HCT116 (cell line): ENCODE measurements at regions not wholly inside any gene's neighbourhood (a gene's known extent, or its start where the extent isn't known, plus 50 kb on each side); places are given as distances from the start of the nearest gene placed in this dataset.

Experiments
- ATAC-seq: fragments of 200-7000 bp; cut with Tn5 transposase; 2 replicates; pipeline ENCODE4 v1.9.1; 2020; ENCODE audit warnings: mild to moderate bottlenecking, moderate library complexity
- BruUV-seq: library from RNA; stranded (reverse); fragments of 400-500 nt; replicated peaks from 2 replicates; lab custom pipeline; 2021; lab: Mats Ljungman, UMichigan
- CTCF ChIA-PET: fragments of 300-600 bp; sonication (Branson Sonifier 250); formaldehyde crosslinking; loops from one replicate; lab custom pipeline; 2021; ENCODE audit warnings: antibody characterized with exemption; lab: Charles Lee
- POLR2A ChIA-PET: fragments of 300-600, 350-600 bp; sonication (Branson Sonifier 250); formaldehyde crosslinking; loops from one replicate; lab custom pipeline; 2021; ENCODE audit warnings: antibody characterized with exemption; lab: Charles Lee
- RAD21 ChIA-PET, 2 experiments: fragments of 300-600 bp; sonication (Branson Sonifier 250); formaldehyde crosslinking; loops; one replicate each; lab custom pipeline; 2023; ENCODE audit warnings: low total read pairs in 2 of 2; ENCODE audit not compliant: uncharacterized antibody in 2 of 2, unreplicated experiment in 2 of 2, low non-redundant PET in 1 of 2; lab: Charles Lee
- DNase-seq: peaks from one replicate; pipeline ENCODE4 v3.0.0-alpha.2; 2010; ENCODE audit warnings: low read depth, low spot score
- H2AFZ ChIP-seq: fragments of 200-600 bp; shearing (Covaris generic), sonication (generic); 2 replicates; pipeline ENCODE4 v1.6.1; 2017; ENCODE audit warnings: low read depth, mixed run types, mixed read lengths, antibody characterized with exemption, low read length; ENCODE audit not compliant: poor library complexity, severe bottlenecking
- H3K27ac ChIP-seq: 2 replicates; pipeline ENCODE4 v1.5.1; 2012; ENCODE audit warnings: low read depth, low read length
- H3K27me3 ChIP-seq: fragments of 200-600 bp; sonication (generic); 2 replicates; pipeline ENCODE4 v1.6.1; 2016; ENCODE audit warnings: mixed run types, low read length, mixed read lengths; ENCODE audit not compliant: insufficient read depth
- H3K36me3 ChIP-seq, 2 experiments: fragments of 200-500 bp in 1 of 2; fragments of 200-600 bp in 1 of 2; sonication (Bioruptor generic) in 1 of 2; sonication (generic) in 1 of 2; 2 replicates each; pipeline versions ENCODE4 v1.5.1 to v1.6.1; 2014 to 2016; ENCODE audit warnings: low read length in 2 of 2, inconsistent platforms in 1 of 2, mixed read lengths in 1 of 2, mixed run types in 1 of 2; ENCODE audit not compliant: insufficient read depth in 2 of 2, control insufficient read depth in 1 of 2
- H3K4me1 ChIP-seq, 2 experiments: fragments of 200-600 bp in 1 of 2; sonication (generic) in 1 of 2; 2 replicates each; pipeline versions ENCODE4 v1.5.1 to v1.6.1; 2012 to 2017; ENCODE audit warnings: low read length in 2 of 2, inconsistent platforms in 1 of 2, mild to moderate bottlenecking in 1 of 2, mixed read lengths in 1 of 2, mixed run types in 1 of 2, moderate library complexity in 1 of 2; ENCODE audit not compliant: insufficient read depth in 2 of 2, control insufficient read depth in 1 of 2
- H3K4me2 ChIP-seq: fragments of 200-600 bp; sonication (generic); 2 replicates; pipeline ENCODE4 v1.6.1; 2017; ENCODE audit warnings: mixed run types, low read length, mixed read lengths
- H3K4me3 ChIP-seq, 2 experiments: fragments of 200-600 bp in 1 of 2; sonication (generic) in 1 of 2; replicated peaks in 1 of 2; 2 replicates each; pipeline ENCODE4 v1.5.1; 2011 to 2016; ENCODE audit warnings: low read length in 2 of 2, control low read depth in 1 of 2, low read depth in 1 of 2, mild to moderate bottlenecking in 1 of 2, mixed read lengths in 1 of 2, mixed run types in 1 of 2
- H3K79me2 ChIP-seq: fragments of 200-600 bp; sonication (generic); 2 replicates; pipeline ENCODE4 v1.6.1; 2017; ENCODE audit warnings: mild to moderate bottlenecking, mixed run types, low read length, moderate library complexity, mixed read lengths; ENCODE audit not compliant: insufficient read depth
- H3K9ac ChIP-seq: fragments of 200-600 bp; sonication (generic); 2 replicates; pipeline ENCODE4 v1.6.1; 2016; ENCODE audit warnings: low read length, mixed read lengths
- H3K9me2 ChIP-seq: fragments of 200-600 bp; sonication (generic), shearing (Covaris generic); 2 replicates; pipeline ENCODE4 v1.6.1; 2017; ENCODE audit warnings: mixed run types, mild to moderate bottlenecking, moderate library complexity; ENCODE audit not compliant: insufficient read depth
- H3K9me3 ChIP-seq, 2 experiments: fragments of 200-500 bp in 1 of 2; fragments of 200-600 bp in 1 of 2; sonication (Bioruptor generic) in 1 of 2; sonication (generic) in 1 of 2; 2 replicates each; pipeline ENCODE4 v1.6.1; 2014 to 2017; ENCODE audit warnings: low read length in 2 of 2, mixed read lengths in 2 of 2, inconsistent platforms in 1 of 2, low read depth in 1 of 2, mild to moderate bottlenecking in 1 of 2, mixed run types in 1 of 2, moderate library complexity in 1 of 2; ENCODE audit not compliant: control insufficient read depth in 1 of 2, insufficient read depth in 1 of 2
- H4K20me1 ChIP-seq: fragments of 200-600 bp; sonication (generic), shearing (Covaris generic); 2 replicates; pipeline ENCODE4 v1.6.1; 2017; ENCODE audit warnings: mixed run types, mild to moderate bottlenecking, moderate library complexity; ENCODE audit not compliant: insufficient read depth
- CBX3 ChIP-seq: IDR thresholded peaks from 2 replicates; pipeline ENCODE4 v1.6.1; 2012; ENCODE audit warnings: low read depth
- CEBPB ChIP-seq: IDR thresholded peaks from 2 replicates; pipeline ENCODE4 v1.6.1; 2012; ENCODE audit warnings: low read depth
- ELF1 ChIP-seq: IDR thresholded peaks from 2 replicates; pipeline ENCODE4 v1.6.1; 2012; ENCODE audit warnings: low read depth, borderline replicate concordance
- POLR2AphosphoS5 ChIP-seq: IDR thresholded peaks from 2 replicates; pipeline ENCODE4 v1.6.1; 2011; ENCODE audit warnings: mild to moderate bottlenecking, low read depth, low read length, moderate library complexity
- RAD21 ChIP-seq: IDR thresholded peaks from 2 replicates; pipeline ENCODE4 v1.6.1; 2012; ENCODE audit warnings: low read depth, mild to moderate bottlenecking
- SP1 ChIP-seq: IDR thresholded peaks from 2 replicates; pipeline ENCODE4 v1.6.1; 2012; ENCODE audit warnings: low read depth
- SRF ChIP-seq: IDR thresholded peaks from 2 replicates; pipeline ENCODE4 v1.6.1; 2012; ENCODE audit warnings: low read depth
- YY1 ChIP-seq: IDR thresholded peaks from 2 replicates; pipeline ENCODE4 v1.6.1; 2011; ENCODE audit warnings: low read length, low read depth, moderate library complexity, mild to moderate bottlenecking; ENCODE audit not compliant: insufficient replicate concordance; ENCODE audit errors: extremely low read depth
- ZFX ChIP-seq: fragments of 450-650 bp; IDR thresholded peaks from 2 replicates; pipeline ENCODE4 v1.6.1; 2017
- ZNF274 ChIP-seq: fragments of 200-500 bp; sonication (Bioruptor generic); IDR thresholded peaks from 2 replicates; pipeline ENCODE4 v1.6.1; 2014; ENCODE audit warnings: mild to moderate bottlenecking, low read depth, low read length, inconsistent platforms
- intact Hi-C: fragments of 100-400 bp; cut with micrococcal nuclease; formaldehyde crosslinking; loops from 2 replicates; pipeline ENCODE4 v1.10.0; 2022
- TF ChIP-seq, protein P1 (sequence below): IDR thresholded peaks from 2 replicates; pipeline ENCODE4 v1.6.1; 2012
- TF ChIP-seq, protein P2 (sequence below): IDR thresholded peaks from 2 replicates; pipeline ENCODE4 v1.6.1; 2011; ENCODE audit warnings: mild to moderate bottlenecking, low read length, moderate library complexity; ENCODE audit not compliant: insufficient replicate concordance; ENCODE audit errors: extremely low read depth
- TF ChIP-seq, protein P3 (sequence below): IDR thresholded peaks from 2 replicates; pipeline ENCODE4 v1.6.1; 2012; ENCODE audit warnings: low read depth
- TF ChIP-seq, protein P4 (sequence below): IDR thresholded peaks from 2 replicates; pipeline ENCODE4 v1.6.1; 2012

DNA sequence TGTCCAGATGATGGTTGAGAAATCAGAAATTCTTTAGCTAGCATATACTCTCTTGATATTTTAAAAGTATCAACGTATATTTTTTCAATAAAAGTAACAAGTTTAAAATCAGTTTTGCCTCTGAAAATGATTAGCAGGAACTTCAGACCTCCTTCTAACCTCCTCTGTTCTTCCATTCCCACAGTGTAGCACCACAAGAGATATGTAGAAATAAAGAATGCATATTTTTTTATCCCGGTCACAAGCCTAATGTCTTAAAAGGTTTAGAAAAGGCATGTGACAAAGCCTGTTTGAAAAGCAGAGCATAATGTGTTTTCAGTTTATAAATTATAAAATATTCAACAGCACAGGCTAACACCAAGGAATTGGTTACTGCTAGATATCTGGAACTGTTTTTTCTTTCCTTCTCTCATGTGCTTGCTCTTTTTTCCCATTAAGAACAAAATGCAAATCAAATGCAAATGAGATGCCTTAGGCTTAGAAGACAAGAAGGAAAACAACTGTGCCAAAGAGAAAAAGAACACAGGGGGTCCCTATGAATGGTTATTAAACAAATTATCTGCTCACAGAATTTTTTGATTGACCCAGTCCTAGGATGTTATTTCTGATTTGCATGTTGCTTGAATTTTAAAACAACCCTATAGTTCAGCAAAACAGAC lies 351.7 kb upstream of the FAM241A start:
- RAD21 ChIA-PET, result no interaction called here
- H3K9ac ChIP-seq, result no peak overlapping the region
- CTCF ChIA-PET, result no interaction called here
- H2AFZ ChIP-seq, result no peak overlapping the region
- POLR2A ChIA-PET, result no interaction called here
- TF ChIP-seq, protein P1, sequence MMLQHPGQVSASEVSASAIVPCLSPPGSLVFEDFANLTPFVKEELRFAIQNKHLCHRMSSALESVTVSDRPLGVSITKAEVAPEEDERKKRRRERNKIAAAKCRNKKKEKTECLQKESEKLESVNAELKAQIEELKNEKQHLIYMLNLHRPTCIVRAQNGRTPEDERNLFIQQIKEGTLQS, result no peak
- TF ChIP-seq CEBPB (no peak), RAD21 (no peak), ELF1 (no peak), SRF (no peak), ZFX (no peak), YY1 (no peak), POLR2AphosphoS5 (no peak), ZNF274 (no peak), CBX3 (no peak), SP1 (no peak)
- TF ChIP-seq, protein P2, sequence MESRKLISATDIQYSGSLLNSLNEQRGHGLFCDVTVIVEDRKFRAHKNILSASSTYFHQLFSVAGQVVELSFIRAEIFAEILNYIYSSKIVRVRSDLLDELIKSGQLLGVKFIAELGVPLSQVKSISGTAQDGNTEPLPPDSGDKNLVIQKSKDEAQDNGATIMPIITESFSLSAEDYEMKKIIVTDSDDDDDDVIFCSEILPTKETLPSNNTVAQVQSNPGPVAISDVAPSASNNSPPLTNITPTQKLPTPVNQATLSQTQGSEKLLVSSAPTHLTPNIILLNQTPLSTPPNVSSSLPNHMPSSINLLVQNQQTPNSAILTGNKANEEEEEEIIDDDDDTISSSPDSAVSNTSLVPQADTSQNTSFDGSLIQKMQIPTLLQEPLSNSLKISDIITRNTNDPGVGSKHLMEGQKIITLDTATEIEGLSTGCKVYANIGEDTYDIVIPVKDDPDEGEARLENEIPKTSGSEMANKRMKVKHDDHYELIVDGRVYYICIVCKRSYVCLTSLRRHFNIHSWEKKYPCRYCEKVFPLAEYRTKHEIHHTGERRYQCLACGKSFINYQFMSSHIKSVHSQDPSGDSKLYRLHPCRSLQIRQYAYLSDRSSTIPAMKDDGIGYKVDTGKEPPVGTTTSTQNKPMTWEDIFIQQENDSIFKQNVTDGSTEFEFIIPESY, result no peak
- TF ChIP-seq, protein P3, sequence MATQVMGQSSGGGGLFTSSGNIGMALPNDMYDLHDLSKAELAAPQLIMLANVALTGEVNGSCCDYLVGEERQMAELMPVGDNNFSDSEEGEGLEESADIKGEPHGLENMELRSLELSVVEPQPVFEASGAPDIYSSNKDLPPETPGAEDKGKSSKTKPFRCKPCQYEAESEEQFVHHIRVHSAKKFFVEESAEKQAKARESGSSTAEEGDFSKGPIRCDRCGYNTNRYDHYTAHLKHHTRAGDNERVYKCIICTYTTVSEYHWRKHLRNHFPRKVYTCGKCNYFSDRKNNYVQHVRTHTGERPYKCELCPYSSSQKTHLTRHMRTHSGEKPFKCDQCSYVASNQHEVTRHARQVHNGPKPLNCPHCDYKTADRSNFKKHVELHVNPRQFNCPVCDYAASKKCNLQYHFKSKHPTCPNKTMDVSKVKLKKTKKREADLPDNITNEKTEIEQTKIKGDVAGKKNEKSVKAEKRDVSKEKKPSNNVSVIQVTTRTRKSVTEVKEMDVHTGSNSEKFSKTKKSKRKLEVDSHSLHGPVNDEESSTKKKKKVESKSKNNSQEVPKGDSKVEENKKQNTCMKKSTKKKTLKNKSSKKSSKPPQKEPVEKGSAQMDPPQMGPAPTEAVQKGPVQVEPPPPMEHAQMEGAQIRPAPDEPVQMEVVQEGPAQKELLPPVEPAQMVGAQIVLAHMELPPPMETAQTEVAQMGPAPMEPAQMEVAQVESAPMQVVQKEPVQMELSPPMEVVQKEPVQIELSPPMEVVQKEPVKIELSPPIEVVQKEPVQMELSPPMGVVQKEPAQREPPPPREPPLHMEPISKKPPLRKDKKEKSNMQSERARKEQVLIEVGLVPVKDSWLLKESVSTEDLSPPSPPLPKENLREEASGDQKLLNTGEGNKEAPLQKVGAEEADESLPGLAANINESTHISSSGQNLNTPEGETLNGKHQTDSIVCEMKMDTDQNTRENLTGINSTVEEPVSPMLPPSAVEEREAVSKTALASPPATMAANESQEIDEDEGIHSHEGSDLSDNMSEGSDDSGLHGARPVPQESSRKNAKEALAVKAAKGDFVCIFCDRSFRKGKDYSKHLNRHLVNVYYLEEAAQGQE, result no peak
- TF ChIP-seq, protein P4, sequence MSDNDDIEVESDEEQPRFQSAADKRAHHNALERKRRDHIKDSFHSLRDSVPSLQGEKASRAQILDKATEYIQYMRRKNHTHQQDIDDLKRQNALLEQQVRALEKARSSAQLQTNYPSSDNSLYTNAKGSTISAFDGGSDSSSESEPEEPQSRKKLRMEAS, result no peak
- H3K36me3 ChIP-seq, result no peaks in the 10 kb centered on the region
- H3K9me2 ChIP-seq, result no peaks in the 10 kb centered on the region; the same call in 1 of the 2 replicates
- no peaks in the 10 kb centered on the region for H3K79me2 ChIP-seq
- DNase-seq, result no peak
- ATAC-seq, result no peak
- H3K9me3 ChIP-seq, result no peaks in the 10 kb centered on the region
- H3K4me1 ChIP-seq, result no peaks in the 10 kb centered on the region
- no peaks in the 10 kb centered on the region for H4K20me1 ChIP-seq
- H3K4me2 ChIP-seq, result no peak overlapping the region
- no TSS peak for BruUV-seq
- H3K27me3 ChIP-seq, result no peaks in the 10 kb centered on the region
- intact Hi-C loops, result no loop called here
- H3K4me3 ChIP-seq, result no peak overlapping the region
- H3K27ac ChIP-seq, result no peak overlapping the region
